Fibroblast of the conjunctiva (primary cell): ENCODE measurements at regions not wholly inside any gene's neighbourhood (a gene's known extent, or its start where the extent isn't known, plus 50 kb on each side); places are given as distances from the start of the nearest gene placed in this dataset.
"Not testable (repeated sequence)": the region's sequence is repeated elsewhere in the genome, so short reads cannot be mapped to it uniquely, and the experiment has no call there.

Experiments
- DNase-seq: peaks from one replicate; pipeline ENCODE4 v3.0.0-alpha.2; 2010; ENCODE audit warnings: low read depth

DNA sequence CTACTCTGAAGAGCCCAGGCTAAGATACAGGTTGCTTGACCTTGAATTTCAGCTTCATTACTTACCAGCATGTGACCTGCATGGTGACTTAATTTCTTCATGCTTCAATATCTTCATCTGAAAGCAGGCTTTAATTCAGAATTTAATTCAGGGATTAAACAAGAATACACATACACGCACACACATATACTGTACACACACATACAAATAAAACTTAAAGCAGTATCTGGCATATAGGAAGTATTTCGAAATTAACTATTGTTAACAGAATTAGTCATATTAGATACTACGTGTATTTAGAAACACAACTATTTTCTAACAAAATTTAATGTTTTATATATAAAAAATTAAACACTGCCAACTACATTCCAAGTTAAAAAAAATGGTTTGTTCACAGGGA is 640.3 kb downstream of the SLC6A15 start:
- DNase-seq = no peak

DNA sequence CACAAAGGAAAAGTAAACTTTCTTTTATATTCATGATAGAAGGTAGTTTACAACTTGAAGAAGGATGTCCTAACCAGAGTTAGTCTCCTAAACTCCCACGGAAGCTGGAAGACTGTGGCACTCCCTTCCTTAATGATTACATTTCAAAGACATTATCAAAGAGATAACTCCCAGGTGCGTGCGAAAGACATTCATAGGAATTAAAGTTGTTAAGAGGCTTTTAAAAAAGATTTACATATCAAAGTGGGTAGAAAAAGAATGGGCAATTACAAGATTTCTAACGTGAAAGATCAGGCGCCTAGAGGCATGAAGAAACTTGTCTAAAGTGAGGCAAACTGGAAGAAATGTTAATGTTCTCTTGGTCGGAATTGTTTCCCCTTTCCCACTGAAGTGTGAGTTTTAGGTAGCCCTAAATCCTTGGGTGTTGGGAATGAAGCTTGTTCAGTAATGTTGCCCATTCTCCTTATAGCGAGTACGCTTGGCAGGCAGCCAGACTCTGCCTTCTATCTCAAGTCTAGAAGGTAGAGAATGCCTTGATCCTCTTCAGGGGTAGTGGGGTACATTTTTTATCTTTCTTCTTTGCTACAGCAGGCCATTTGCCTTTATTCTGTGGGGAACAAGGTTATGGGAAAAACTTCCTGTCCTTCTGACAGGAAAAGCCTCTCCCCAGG is 642.0 kb downstream of the SLC6A15 start:
- no peak for DNase-seq

DNA sequence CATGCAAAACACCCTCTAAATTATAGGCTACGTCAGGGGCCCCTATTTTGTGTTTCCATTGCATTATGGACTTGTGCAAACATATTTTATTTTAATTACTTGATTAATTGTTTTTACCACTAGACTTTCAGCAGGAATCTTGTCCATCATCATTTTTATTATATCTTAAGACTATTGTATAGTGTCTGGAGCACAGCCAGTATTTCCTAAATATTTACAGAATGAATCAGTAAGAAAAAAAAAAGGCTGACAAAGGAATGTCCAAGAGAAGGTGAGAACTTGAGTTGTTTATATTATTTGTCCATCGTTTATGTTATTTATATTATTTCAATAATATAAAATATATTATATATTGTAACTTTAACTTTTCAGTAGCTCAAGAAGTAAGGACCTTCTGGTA is 664.7 kb downstream of the SLC6A15 start:
- DNase-seq = no peak

DNA sequence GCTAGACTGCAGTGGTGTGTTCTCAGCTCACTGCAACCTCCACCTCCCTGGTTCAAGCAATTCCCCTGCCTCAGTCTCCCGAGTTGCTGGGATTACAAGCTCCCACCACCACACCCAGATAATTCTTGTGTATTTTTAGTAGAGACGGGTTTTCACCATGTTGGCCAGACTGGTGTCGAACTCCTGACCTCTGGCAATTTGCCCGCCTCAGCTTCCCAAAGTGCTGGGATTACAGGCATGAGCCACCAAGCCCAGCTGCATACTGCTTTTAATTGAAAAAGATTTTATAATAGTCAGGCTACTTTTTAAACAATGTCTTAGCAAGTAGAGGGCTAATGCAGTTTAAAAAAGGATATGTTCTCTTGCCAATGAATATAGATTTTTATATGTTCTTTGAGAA is 668.9 kb downstream of the SLC6A15 start:
- no peak for DNase-seq

DNA sequence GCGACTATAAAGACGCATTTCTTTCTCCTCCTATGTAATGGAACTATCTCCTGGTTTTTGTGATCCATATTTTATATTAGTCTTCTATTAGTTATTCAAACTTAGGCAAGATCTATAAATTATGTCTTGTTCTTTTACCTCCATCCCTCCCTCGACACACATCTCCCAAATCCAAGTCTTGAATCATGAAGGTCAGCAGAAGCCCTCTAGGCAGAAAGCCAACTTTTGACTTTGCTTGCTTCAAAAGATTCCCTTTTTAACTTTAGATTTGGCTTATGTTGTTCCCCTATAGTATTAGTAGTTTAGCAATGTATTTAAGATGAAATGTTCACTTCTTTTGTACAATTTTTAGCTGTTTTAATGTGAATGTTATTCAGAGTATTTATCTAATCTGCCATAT is 689.8 kb downstream of the SLC6A15 start:
- no peak for DNase-seq

DNA sequence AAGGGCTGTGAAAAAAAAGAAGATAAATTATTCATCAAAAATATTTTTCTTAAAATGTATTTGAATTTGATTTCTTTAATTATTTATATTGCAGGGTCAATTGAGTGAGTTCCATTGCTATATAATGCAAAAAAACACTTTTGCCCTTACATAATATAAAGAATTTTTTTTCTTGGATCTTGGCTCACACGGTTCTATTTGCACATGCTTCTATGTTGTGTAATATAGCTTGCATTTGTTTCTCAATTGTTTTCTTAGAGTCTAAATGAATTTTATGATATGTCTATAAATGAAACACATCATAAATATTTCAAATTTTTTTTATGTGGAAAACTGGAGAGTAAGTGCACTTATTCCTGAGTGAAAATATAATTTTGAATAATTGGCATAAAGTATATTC is 694.2 kb downstream of the SLC6A15 start:
- no peak for DNase-seq

DNA sequence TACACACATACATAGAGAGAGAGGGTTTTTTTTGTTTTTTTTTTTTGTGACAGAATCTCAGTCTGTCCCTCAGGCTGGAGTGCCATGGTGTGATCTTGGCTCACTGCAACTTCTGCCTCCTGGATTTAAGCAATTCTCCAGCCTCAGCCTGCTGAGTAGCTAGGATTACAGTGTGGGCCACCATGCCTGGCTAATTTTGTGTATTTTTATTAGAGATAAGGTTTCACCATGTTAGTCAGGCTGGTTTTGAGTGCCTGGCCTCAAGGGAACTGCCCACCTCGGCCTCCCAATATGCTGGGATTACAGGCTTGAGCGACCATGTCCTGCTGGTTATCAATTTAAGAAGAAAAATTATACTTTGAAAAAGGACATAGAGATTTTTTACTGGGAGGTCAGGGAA is 710.6 kb downstream of the SLC6A15 start:
- no peak for DNase-seq

DNA sequence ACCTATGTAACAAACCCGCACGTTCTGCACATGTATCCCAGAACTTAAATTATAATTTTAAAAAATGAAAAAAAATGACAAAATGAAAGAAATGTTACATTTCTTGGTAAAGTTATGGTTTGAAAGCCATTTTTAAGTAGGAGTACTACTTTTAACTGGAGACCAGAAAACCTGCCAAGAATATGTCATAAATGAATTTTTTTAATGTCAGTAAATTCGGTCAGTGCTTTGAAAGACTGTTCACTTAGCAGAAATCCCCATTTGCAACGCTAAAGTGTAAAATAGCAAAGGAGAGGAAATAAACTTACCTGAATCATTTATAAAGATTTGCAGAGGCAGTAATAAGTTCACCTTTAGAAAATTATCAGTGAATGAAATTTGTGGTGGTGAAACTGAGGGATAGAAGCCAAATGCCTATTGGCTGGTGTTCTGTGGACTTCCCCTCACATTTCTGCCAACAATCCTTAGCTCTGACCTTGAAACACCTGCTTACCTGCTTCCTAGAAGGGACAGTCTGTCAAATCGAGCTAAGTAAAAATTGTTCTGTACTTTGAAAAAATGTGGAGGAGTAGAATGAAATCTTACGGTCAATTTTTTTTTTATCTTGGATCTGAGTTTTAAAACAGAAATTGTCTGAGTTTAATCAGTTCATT is 714.2 kb downstream of the SLC6A15 start:
- DNase-seq = no peak

DNA sequence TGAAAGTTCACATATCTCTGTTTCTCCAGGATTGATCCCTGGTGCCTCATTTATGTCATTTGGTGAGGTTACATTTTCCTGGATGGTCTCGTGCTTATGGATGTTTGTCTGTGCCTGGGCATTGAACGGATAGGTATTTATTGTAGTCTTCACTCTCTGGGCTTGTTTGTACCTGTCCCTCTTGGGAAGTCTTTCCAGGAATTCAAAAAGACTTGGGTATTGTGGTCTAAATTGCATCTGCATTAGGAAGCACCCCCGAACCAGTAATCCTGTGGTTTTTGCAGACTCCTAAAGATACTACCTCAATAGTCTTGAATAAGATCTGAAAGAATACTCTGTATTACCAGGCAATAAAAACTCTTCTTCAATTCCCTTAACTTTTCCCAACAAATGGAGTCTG is 720.8 kb downstream of the SLC6A15 start:
- DNase-seq = no peak

DNA sequence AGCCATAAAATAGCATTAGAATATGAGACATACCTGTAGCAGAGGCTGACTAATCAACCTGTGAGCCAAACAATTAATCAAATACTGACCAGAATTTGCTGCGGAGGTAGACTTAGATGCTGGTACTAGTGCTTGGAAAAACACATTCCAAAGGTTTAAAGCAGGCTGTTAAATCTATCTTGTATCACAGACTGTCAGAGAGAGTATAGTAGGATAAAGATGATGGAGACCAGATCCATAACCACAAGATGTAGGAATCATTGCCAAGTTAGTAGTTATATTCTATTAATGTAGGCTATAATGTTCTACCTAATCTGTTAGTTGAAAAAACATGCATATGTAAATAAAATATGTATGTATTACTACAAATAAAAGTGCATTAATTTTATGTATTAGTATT is 726.2 kb downstream of the SLC6A15 start:
- no peak for DNase-seq

DNA sequence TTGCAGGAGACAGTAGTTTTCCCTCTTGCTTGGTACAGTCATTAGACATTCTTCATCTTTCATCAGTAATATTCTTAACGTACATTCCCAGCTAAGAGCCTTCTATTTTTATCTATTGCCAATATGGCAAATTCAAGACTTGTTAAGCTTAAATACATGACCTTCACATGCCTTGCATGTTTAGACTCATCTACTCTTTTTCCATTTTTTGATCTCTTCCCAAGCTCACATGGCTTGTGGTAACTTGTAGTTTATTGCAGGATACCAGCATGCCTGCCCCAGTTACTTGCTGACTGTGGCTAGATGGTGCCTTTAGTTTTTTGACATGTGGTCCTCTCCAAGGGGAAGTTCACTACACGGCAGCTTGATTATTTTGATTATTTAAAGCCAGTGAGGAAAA is 729.0 kb downstream of the SLC6A15 start:
- no peak for DNase-seq

DNA sequence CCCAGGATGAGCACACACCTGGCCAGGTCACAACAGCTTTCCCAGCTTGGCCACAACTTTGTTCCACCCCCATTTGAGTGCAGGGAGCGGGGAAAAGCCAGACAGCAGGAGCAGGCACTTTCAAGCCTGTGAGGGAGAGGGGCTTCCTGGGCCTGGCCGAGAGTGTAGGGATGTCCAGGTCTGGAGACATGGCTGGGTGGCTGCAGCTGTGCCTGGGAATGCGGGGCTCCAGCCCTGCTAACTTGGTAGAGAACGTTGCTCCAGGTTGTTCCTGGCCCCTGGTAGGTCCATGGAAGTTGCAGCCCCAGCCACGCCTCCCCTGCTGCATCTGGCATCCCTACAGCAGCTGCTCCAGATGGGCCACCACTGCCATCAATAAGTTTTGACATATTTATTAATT is 738.5 kb downstream of the SLC6A15 start:
- DNase-seq = no peak

DNA sequence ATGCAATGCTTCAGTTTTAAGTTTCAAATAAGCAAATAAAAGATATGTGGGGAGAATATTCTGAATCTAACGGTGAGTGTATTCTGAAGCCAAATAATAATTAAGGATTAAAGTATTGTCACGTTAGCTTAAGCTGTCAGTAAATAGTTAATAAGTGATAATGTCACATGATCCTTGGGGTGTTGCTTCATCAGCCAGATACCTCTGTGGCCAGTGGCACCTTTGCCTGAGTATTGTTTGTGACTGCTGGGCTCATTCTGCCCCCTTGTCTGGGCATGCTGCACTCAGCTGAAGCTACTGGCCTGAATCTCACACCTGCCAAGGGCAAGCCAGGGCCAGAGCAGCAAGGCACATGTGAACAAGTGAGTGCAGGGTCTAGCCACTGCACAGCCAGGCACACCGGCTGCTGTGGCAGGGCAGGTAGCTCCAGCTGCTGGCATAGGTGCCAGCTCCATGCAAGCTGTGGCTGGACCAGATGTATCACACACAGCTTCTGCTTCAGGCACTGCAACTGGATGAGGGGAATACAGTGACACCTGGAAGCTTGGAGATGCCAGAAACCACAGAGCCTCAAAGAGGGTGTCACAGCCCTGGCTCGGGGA is 739.7 kb downstream of the SLC6A15 start:
- no peak for DNase-seq

DNA sequence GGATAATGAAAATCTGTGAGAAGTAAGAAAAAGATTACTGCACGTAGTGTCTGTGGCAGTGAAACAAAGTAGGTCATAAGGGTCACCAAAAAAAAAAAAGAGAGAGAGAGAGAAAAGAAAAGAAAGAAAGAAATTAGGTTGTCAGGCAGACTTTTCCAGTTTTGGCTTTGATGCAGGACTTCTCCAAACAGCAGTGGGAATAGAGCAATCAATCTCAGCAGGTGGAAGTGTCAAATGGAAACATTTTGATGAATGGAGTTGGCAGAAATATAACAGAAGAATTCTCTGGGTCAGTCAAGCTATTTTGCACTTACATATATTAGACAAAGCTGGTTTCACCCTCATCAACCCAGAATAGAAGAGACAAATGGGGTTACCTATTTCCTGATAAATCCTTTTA is 745.8 kb downstream of the SLC6A15 start:
- no peak for DNase-seq

DNA sequence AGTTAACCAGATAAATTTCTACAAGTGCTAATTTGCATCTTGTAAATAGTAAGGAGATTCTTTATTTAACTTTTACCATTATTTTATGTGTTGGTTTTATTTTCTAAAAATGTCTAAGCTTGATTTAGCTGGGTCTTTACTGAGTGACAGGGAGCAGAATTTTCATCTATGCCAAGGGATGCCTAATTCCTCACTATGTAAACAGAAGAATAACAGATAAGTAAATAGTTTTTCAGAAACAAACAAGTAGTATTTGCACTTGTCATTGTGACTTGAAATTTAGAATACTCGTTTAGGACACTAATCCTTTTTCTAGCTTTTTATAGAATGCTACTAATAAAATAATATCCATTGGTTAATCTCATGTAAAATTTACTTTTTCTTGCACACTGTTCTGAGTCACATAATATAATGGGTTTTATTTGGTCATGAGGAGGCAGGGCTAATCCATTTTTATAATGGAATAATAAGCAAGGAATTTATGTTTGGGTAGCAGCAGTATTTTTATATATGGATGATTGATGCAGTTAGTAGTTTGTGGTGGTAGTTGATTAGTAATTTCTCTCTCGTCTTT is 746.5 kb downstream of the SLC6A15 start:
- DNase-seq = no peak

DNA sequence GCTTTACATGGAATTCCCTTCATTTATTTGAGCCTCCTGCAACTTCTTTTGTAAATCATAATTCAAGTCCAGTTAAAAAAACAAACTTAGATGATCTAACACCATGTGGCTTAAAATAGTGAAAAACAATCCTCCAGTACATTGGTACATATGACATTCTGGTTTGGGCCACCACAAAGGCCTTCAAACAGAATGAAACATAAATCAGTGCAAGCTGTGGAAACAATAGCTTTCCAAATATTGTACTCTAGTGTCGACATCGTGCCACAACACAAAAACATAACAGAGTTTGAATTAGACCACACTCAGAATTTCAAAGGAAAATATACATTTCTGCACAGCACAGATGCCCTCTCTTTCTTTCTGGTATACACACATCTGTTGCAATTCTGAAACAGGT is 751.3 kb downstream of the SLC6A15 start:
- DNase-seq = peak; percentile 64

DNA sequence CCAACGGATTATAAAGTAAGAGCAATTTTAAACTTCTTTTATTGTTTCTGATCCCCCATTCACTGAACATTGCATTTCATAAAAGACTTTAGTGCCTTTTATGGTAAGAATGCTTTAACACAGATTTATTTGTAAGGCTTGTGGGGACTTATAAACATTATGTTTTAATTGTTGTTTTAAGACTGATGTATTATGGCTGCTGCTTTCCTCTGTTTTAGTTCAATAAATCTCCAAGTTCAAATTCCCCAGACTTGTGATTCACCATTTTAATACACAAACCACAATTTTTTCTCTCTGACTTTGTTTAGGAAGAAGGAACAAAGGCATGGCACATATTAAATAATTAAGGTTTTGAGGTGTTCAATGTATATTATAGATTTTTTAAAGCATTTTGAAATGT is 753.3 kb downstream of the SLC6A15 start:
- DNase-seq = no peak

DNA sequence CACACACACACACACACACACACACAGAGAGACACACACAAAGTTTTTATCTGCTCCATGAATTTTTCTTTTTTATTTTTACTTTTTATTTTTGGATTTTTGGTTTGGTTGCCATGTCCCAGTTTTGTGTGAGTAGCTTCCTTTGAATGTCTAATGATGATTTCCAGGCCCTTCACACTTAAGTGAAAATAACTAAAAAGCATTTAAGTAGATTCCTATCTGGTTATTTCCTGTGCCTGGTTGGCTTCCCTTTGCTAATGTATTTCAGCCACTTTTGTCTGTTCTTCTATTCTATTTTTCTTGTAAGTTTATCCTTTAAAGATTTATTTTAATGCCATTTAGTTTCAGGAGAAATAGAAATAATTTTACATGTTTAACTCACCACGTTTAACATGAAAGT is 755.4 kb downstream of the SLC6A15 start:
- no peak for DNase-seq

DNA sequence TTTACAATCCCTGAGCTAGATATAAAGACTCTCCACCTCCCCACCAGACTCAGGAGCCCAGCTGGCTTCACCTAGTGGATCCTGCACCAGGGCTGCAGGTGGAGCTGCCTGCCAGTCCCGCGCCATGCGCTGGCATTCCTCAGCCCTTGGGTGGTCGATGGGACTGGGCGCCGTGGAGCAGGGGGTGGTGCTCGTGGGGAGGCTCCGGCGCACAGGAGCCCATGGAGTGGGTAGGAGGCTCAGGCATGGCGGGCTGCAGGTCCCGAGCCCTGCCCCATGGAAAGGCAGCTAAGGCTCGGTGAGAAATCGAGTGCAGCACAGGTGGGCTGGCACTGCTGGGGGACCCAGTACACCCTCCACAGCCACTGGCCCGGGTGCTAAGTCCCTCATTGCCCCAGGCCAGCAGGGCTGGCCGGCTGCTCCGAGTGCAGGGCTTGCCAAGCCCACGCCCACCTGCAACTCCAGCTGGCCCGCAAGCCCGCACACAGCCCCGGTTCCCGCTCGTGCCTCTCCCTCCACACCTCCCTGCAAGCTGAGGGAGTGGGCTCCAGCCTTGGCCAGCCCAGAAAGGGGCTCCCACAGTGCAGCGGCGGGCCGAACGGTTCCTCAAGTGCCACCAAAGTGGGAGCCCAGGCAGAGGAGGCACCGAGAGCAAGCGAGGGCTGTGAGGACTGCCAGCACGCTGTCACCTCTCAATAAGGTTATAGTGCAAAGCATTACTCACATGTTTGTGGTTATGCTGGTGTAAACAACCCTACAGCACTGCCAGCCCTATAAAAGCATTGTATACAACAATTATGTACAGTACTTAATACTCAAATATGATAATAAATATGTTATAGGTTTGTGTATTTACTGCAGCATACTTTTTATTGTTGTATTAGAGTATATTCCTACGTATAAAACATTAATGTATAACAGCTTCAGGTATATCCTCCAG is 757.3 kb downstream of the SLC6A15 start:
- DNase-seq = not testable (repeated sequence)

DNA sequence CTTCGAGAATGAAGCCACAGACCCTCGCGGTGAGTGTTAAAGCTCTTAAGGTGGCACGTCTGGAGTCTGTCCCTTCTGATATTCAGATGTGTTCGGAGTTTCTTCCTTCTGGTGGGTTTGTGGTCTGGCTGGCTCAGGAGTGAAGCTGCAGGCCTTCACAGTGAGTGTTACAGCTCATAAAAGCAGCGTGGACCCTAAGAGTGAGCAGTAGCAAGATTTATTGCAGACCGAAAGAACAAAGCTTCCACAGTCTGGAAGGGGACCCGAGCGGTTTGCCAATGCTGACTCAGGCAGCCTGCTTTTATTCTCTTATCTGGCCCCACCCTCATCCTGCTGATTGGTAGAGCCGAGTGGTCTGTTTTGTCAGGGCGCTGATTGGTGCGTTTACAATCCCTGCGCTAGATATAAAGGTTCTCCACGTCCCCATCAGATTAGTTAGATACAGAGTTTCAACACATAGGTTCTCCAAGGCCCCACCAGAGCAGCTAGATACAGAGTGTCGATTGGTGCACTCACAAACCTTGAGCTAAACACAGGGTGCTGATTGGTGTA is 758.1 kb downstream of the SLC6A15 start:
- DNase-seq = not testable (repeated sequence)

DNA sequence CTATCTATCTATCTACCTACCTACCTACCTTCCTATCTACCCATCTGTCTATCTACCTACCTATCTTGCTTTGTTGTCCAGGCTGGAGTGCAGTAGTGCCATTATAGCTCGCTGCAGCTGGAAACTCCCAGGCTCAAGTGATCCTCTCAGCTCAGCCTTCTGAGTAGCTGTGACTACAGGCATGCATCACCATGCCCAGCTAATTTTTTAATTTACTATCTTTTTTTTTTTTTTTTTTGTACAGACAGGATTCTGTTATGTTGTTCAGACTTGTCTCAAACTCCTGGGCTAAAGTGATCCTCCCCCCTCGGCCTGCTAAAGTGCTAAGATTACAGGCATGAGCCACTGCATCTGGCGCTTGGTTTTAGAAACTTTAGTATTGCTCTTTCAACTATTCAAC is 762.4 kb downstream of the SLC6A15 start:
- DNase-seq = no peak

DNA sequence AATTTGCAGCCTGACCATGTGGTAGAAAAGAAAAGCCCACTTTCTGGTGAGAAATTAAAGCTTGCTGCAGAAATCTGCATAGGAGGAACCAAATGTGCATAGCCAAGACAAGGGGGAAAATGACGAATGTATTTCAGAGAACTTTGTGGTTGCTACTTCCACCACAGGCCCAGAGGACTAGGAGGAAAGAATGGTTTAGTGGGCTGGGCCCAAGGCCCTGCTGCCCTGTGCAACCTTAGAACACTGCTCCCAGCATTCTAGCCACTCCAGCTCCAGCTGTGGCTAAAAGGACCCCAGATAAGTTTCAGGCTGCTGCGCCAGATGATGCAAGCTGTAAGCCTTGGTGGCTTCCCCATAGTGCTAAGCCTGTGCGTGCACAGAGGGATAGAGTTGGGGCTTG is 764.3 kb downstream of the SLC6A15 start:
- no peak for DNase-seq
